ENCODE measurements at regions not wholly inside any gene's neighbourhood (a gene's known extent, or its start where the extent isn't known, plus 50 kb on each side); places are given as distances from the start of the nearest gene placed in this dataset.

DNA sequence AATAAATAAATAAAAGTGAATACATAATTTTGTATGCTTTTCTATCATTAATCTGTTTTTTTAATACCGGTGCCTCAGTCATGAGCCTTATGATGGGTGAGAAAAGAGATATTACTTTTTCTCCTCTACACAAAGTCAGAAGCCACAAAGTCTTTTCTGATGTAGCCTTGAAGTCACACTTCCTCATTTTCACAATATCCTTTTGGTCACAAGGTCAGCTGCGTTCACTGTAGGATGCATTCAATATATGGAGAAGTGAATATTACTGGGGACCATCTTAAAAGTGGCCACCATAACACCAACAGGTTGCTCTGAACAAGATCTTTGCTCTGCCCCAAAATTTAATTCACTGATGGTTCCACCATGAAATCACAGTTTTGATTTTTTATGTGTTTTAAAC lies 83.3 kb upstream of the TNR start:
- DNase-seq (ENCODE audit: low read depth) (no peak), FAIRE-seq (no peak)
- H3K36me3 ChIP-seq (ENCODE audit: control insufficient read depth, insufficient read depth, low read length), result no peaks in the 10 kb centered on the region

DNA sequence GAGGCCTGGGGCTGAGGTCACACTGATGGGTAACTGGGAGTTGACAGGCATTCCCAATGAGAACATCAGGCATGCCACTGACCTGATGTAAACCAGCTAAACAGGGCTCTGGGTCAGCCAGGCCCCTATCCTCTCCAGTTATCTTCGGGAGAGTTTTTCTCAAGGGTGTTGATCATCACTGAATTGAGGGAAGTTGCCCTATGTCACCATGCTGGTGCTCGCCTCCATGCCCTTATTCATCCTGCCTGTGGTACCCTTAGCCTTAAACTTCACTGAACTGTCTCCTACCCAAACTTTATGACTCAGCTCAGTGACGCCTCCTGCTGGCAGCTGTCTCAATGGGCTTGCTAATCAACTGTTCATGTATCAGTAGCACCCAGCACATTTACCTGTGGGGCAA lies 80.7 kb upstream of the TNR start:
- no peak for FAIRE-seq
- H3K4me3 ChIP-seq (ENCODE audit: low read depth, low read length), result no peak overlapping the region
- TF ChIP-seq, protein P1, sequence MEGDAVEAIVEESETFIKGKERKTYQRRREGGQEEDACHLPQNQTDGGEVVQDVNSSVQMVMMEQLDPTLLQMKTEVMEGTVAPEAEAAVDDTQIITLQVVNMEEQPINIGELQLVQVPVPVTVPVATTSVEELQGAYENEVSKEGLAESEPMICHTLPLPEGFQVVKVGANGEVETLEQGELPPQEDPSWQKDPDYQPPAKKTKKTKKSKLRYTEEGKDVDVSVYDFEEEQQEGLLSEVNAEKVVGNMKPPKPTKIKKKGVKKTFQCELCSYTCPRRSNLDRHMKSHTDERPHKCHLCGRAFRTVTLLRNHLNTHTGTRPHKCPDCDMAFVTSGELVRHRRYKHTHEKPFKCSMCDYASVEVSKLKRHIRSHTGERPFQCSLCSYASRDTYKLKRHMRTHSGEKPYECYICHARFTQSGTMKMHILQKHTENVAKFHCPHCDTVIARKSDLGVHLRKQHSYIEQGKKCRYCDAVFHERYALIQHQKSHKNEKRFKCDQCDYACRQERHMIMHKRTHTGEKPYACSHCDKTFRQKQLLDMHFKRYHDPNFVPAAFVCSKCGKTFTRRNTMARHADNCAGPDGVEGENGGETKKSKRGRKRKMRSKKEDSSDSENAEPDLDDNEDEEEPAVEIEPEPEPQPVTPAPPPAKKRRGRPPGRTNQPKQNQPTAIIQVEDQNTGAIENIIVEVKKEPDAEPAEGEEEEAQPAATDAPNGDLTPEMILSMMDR (IDR thresholded peaks at IDR 0.05; ENCODE audit: insufficient read depth, low read length, severe bottlenecking), result no peak
- no peaks in the 10 kb centered on the region for H3K27me3 ChIP-seq (ENCODE audit: control insufficient read depth, insufficient read depth, low read length)
- no peaks in the 10 kb centered on the region for H3K36me3 ChIP-seq (ENCODE audit: control insufficient read depth, insufficient read depth, low read length)
- DNase-seq (ENCODE audit: low read depth), result no peak

More for the DNA sequence above, 83.3 kb upstream of the TNR start:
- Histone ChIP-seq H3K27me3 (ENCODE audit: control insufficient read depth, insufficient read depth, low read length) (no peaks in the 10 kb centered on the region), H3K4me3 (ENCODE audit: low read depth, low read length) (no peak overlapping the region)
- TF ChIP-seq, protein P1 (IDR thresholded peaks at IDR 0.05; ENCODE audit: insufficient read depth, low read length, severe bottlenecking), result no peak

DNA sequence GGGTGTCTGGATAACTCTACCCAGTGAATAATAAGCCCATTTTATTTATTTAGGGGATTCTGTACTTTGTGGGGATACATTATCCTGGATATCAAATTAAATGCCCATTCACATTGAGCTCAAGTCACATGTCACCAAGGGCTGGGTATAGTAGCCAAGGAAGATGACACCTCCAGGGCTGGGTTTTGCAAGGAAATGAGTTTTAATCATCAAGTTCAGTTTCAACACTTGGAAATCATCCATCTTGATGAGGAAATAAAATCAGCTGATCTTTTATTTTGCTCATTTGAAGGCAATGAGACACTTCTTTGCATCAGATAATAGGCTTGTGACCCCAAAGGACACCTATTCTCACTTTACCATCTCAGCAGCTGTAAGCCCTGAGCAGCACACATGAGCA lies 80.0 kb upstream of the TNR start:
- Histone ChIP-seq H3K4me3 (ENCODE audit: low read depth, low read length) (no peak overlapping the region), H3K27me3 (ENCODE audit: control insufficient read depth, insufficient read depth, low read length) (no peaks in the 10 kb centered on the region), H3K36me3 (ENCODE audit: control insufficient read depth, insufficient read depth, low read length) (no peaks in the 10 kb centered on the region)
- DNase-seq (ENCODE audit: low read depth), result peak; percentile 18
- TF ChIP-seq, protein P1 (IDR thresholded peaks at IDR 0.05; ENCODE audit: insufficient read depth, low read length, severe bottlenecking), result no peak
- no peak for FAIRE-seq

DNA sequence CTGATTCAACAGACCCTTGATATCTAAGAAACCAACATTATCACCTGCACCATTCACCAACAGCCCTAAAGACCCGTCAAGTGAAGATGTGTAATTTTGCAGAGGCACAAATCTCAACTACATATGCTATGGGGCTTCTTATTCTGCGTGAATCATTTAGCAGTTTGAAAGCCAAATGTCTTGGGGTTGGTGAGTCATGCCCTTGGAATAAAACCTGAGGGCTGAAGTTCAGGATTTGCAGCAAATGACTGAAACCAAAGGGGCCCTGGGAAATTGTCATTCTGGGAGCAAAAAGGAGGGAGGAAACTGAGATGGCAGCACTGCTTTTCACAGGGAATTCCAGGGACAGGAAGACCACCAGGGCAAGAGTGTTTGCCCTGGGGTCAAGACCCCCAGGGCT lies 79.2 kb upstream of the TNR start:
- peak; percentile 28 for DNase-seq (ENCODE audit: low read depth)
- no peak overlapping the region for H3K4me3 ChIP-seq (ENCODE audit: low read depth, low read length)
- H3K36me3 ChIP-seq (ENCODE audit: control insufficient read depth, insufficient read depth, low read length), result no peaks in the 10 kb centered on the region
- TF ChIP-seq, protein P1 (IDR thresholded peaks at IDR 0.05; ENCODE audit: insufficient read depth, low read length, severe bottlenecking), result no peak
- H3K27me3 ChIP-seq (ENCODE audit: control insufficient read depth, insufficient read depth, low read length), result no peaks in the 10 kb centered on the region
- FAIRE-seq, result no peak

DNA sequence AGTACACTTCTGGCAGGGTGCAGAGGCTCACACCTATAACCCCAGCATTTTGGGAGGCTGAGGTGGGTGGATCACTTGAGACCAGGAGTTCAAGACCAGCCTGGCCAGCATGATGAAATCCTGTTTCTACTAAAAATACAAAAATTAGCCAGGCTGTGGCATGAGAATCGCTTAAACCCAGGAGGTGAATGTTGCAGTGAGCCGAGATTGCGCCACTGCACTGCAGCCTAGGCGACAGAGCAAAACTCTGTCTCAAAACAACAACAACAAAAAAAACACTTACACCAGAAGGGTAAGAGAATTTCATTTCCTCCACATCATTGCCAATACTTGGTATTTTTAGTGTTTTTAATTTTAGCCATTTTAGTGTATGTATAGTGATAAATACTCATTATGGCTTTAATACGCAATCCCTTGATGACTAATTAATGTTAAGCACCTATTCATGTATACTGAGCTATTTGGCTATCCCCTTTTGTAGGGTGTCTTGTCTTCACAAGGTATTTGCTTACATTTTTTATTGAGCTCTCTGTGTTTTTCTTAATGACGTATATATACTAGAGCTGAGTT lies 77.1 kb upstream of the TNR start:
- DNase-seq (ENCODE audit: low read depth) (no peak), FAIRE-seq (no peak)
- no peak overlapping the region for H3K4me3 ChIP-seq (ENCODE audit: low read depth, low read length)
- H3K36me3 ChIP-seq (ENCODE audit: control insufficient read depth, insufficient read depth, low read length), result no peaks in the 10 kb centered on the region
- H3K27me3 ChIP-seq (ENCODE audit: control insufficient read depth, insufficient read depth, low read length), result no peaks in the 10 kb centered on the region
- TF ChIP-seq, protein P1 (IDR thresholded peaks at IDR 0.05; ENCODE audit: insufficient read depth, low read length, severe bottlenecking), result no peak

DNA sequence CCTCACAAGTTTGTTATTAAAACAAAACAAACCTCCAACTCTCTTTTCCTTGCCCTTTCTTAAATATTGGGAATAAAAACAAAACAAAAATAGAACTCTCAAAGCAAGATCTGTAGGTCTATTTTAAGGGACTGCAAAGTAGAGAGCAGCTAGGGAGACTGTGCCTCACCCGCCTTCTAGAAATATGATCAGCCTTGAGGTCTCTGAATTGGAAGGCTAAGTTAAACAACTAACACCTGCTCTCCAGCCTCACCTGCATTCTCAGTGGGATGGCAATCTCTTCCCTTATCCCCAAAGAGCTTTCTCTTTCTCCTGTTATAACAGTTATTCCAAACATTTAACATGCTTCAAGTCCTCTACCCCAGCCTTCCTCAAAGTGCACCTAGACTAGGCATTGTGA lies 75.5 kb upstream of the TNR start:
- no peaks in the 10 kb centered on the region for H3K27me3 ChIP-seq (ENCODE audit: control insufficient read depth, insufficient read depth, low read length)
- TF ChIP-seq, protein P1 (IDR thresholded peaks at IDR 0.05; ENCODE audit: insufficient read depth, low read length, severe bottlenecking), result no peak
- H3K4me3 ChIP-seq (ENCODE audit: low read depth, low read length), result no peak overlapping the region
- no peak for FAIRE-seq
- DNase-seq (ENCODE audit: low read depth), result no peak
- no peaks in the 10 kb centered on the region for H3K36me3 ChIP-seq (ENCODE audit: control insufficient read depth, insufficient read depth, low read length)
